ENCODE measurements at regions not wholly inside any gene's neighbourhood (a gene's known extent, or its start where the extent isn't known, plus 50 kb on each side); places are given as distances from the start of the nearest gene placed in this dataset.

GRCh38 chr2:16727256-16727655, 61.6 kb upstream of the CYRIA start:
- peaks cover 7 to 15% of the 10 kb centered on the region in 2 experiments for H3K4me1 Mint-ChIP-seq

More at GRCh38 chr2:16727256-16727655, 61.6 kb upstream of the CYRIA start:
- no peak for DNase-seq
- Histone ChIP-seq H3K27me3 (ENCODE audit: insufficient read depth, low read length) (no peaks in the 10 kb centered on the region), H3K79me2 (ENCODE audit: insufficient read depth, low read length) (no peaks in the 10 kb centered on the region), H4K8ac (replicated peaks; ENCODE audit: insufficient read length, low read depth, low read length) (no peak overlapping the region), H2BK120ac (ENCODE audit: low read depth, low read length, poor library complexity, severe bottlenecking) (no peak overlapping the region), H3K23me2 (ENCODE audit: insufficient read length, low read depth, low read length, poor library complexity, severe bottlenecking) (no peaks in the 10 kb centered on the region), H2BK12ac (ENCODE audit: insufficient read length, low read depth, low read length) (no peak overlapping the region), H3K9ac (ENCODE audit: extremely low read depth, insufficient read length, low read length) (no peak overlapping the region), H4K20me1 (ENCODE audit: control insufficient read depth, insufficient read depth, insufficient read length) (no peaks in the 10 kb centered on the region), H3K18ac (ENCODE audit: insufficient read length, low read depth, low read length) (no peak overlapping the region), H3K56ac (ENCODE audit: insufficient read length, low read depth, low read length) (no peak overlapping the region), H4K91ac (ENCODE audit: insufficient read length, low read depth, low read length) (no peak overlapping the region), H3K4me1 (ENCODE audit: insufficient read depth, low read length) (peaks cover 3% of the 10 kb centered on the region; the same call in 1 of the 2 replicates), H3K14ac (ENCODE audit: insufficient read depth, low read length) (no peak overlapping the region), H3K27ac (ENCODE audit: insufficient read length, low read depth, low read length) (no peak overlapping the region), H3K4ac (ENCODE audit: low read depth, low read length) (no peak overlapping the region), H2BK5ac (ENCODE audit: insufficient read length, low read length) (no peak overlapping the region), H3K4me2 (ENCODE audit: insufficient read depth, insufficient read length, low read length) (no peak overlapping the region), H3K9me3 (ENCODE audit: control insufficient read depth, low read depth, low read length) (no peaks in the 10 kb centered on the region), H2BK15ac (ENCODE audit: low read depth, low read length) (no peak overlapping the region), H3K23ac (ENCODE audit: insufficient read length, low read depth, low read length) (no peak overlapping the region), H3T11ph (ENCODE audit: low read length) (no peak overlapping the region), H2AK5ac (ENCODE audit: insufficient read length, low read length) (no peak overlapping the region), H2AFZ (ENCODE audit: low read length) (no peak overlapping the region), H4K5ac (ENCODE audit: insufficient read length, low read depth, low read length) (no peak overlapping the region), H3K79me1 (ENCODE audit: insufficient read depth, low read depth, low read length, poor library complexity, severe bottlenecking) (no peaks in the 10 kb centered on the region), H2BK20ac (ENCODE audit: low read depth, low read length, poor library complexity, severe bottlenecking) (no peak overlapping the region)
- TF ChIP-seq CTCF (conservative IDR thresholded peaks at IDR 0.05), result no peak; the same call in 2 of the 3 replicates
- no peaks in the 10 kb centered on the region for H3K36me3 Mint-ChIP-seq (ENCODE audit: insufficient read depth in 1 of 3, low read depth in 3 of 3)
- no peaks in the 10 kb centered on the region for H3K9me3 Mint-ChIP-seq
- no peak overlapping the region for H3K4me3 Mint-ChIP-seq
- H3K27ac Mint-ChIP-seq, result no peak overlapping the region
- H3K27me3 Mint-ChIP-seq (ENCODE audit: low read depth), result peaks cover 2% of the 10 kb centered on the region
- no CpG with 5 or more reads among the region's 4 CpGs for WGBS (ENCODE audit: extremely low coverage, insufficient read length, low lambda C conversion rate)

All from H9 (cell line).